Activated CD4-positive, alpha-beta T cell treated with anti-CD3 and anti-CD28 coated beads, Interleukin-2, amount 50 U/mL, for 1 hour (primary cell): ENCODE measurements at regions not wholly inside any gene's neighbourhood (a gene's known extent, or its start where the extent isn't known, plus 50 kb on each side); places are given as distances from the start of the nearest gene placed in this dataset.
"Not testable (repeated sequence)": the region's sequence is repeated elsewhere in the genome, so short reads cannot be mapped to it uniquely, and the experiment has no call there.

Experiments used
- DNase-seq: peaks from one replicate; pipeline ENCODE4 v3.0.0-alpha.2; 2020

DNA sequence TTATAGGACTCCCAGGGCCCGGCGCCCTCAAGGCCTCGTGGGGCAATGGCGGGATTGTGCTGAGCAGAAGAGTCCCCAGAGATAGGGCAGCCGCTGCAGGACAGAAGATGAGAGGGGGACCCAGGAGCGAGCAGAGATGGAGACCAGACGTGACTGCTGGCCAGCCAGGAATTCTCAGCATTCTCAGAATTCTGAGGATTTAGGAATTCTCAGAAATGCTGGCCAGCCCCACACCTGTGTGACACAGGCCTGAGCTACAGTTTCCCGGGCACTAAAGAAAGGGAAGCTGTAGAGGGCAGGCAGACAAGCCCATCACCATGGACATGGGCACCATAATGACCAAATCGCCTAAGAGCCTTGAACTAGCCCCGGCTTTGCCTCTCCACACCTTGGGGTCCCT is 186.2 kb upstream of the CDH4 start:
- DNase-seq: no peak

DNA sequence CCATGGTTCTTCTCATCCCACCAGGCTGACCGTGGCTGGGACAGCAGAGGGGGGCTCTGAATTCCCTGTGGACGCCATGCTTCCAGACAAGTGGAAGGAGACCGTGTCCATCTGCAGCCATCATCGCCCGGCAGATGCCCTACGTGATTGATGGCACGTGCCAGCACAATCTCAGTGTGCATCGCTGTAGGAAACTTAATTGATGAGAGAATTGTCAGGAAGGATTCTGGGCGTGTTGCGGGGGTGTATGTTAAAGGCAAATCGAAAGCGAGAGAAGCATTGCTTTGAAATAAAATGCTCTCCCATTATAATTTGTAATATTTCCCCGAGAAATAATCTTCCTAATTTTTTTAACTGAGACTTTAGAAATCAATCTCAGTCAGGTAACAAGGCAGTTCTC is 185.5 kb upstream of the CDH4 start:
- DNase-seq: no peak

DNA sequence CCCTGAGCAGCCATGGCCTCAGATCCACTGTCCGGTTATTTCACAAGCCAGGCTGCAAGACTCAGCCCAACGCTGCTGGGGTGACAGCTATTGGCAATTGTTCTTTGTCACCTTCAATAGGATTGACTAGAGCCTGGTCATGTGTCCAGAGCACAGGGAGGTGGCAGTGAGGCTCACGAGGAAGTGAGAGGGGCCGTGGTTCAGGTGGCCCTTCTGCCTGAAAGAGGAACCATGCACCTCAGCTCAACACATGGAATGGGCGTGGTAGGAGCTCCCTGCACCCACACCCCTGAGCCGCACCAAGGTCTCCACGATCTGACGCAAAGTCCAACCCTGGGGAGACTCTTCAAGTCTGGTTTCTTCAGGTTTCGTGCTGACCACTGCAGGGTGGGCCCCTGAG is 184.8 kb upstream of the CDH4 start:
- no peak for DNase-seq

DNA sequence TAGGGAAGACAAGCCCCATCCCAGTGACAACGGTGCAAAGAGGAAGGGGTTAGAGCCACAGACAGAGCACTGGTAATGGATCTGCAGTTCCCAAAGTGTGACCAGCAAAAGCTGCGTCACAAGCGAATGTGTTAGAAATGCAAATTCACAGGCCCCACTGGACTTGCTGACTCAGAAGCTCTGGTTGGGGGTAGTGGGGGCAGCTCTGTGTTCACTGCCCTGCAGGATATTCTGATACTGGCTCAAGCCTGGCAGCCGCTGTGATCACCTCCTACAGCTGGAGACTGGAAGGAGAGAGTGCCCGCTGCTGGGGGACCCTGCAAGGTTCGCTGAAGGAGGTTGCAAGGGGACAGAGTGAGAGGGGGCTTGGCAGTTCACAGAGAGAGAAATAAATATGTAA is 179.7 kb upstream of the CDH4 start:
- DNase-seq: no peak

DNA sequence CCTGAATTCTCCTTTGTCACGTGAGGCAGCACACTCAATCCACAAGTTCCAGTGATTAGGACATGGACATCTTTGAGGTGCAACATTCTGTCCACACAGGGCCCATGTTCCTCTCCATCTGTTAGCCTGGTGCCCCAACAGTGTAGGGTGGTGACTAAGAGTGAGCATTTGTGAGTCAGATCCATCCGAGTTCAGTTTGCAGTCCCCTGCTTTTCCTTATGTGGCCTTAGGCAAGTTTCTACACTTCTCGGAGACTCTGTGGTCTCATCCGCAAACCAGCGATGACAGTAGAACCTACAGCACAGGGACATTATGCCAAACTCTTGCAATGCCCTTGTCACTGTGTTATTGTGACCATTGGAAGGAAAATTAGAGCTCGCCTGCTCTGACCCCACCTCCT is 178.7 kb upstream of the CDH4 start:
- no peak for DNase-seq

DNA sequence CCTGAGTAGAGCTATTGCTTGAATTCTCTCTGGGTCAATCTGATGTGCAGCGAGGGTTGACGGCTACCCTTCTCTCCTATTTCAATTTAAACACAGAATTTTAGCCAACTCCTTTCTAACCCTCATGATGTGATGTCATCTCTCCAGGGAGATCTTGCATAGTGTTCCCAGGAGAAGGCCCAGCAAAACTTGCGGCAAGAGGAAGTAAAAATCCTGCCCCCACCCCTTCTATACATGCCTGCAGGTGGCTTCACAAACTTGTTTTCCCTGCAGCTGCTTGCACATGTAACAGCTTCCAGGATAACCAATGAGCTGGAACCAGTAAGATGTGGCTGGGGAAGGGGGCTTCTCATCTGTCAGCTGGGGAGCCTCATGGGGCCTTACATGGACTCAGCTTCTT is 169.3 kb upstream of the CDH4 start:
- no peak for DNase-seq

DNA sequence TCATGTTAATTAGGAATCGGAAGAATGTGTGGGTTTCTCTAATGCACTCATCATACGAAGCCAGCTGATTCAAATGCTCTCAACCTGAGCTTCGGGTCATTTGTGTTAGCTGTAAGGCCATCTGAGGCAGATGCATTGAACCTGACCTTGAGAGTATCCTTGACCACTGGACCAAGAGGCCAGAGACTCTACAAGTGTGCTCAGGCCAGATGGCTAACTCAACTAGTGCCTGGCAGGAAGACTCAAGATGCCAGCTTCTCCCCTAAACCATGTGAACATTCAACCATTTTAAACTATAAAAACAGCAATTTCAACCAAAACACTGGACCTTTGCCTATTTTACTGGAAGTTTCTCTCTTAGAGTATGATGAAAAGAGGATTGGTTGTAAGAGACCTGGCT is 168.6 kb upstream of the CDH4 start:
- DNase-seq: no peak

DNA sequence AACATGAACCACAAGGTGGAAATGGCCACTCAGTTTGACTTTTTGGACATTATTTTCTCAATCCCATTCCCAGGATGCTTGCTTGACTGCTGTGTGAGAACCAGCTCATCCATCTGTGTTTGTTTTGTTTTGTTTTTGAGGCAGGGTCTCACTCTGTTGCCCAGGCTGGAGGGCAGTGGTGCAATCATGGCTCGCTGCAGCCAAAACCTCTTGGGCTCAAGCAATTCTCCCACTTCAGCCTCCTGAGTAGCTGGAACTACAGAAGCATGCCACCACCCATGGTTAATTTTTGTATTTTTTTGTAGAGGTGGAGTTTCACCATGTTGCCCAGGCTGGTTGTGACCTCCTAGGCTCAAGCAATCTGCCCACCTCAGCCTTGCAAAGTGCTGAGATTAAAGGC is 166.0 kb upstream of the CDH4 start:
- DNase-seq: no peak

DNA sequence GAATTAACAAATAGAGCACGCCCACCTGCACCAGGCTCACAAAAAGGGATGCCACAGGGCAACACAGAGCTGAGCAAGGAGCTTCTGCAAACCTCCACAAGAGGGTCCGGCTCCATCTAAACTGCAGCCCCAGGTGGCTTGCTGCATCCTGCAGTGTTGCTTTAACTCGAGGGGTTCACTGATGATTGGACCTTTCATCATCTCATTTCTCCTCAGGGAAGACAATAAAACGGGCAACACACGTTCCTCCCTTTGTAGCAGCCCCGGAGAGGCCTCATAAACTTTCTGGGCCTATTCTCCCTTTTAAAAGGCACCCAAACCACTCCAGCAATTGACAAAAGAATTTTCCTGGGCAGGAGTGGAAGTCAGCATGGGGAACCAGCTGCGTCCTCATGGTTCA is 161.5 kb upstream of the CDH4 start:
- DNase-seq: no peak

DNA sequence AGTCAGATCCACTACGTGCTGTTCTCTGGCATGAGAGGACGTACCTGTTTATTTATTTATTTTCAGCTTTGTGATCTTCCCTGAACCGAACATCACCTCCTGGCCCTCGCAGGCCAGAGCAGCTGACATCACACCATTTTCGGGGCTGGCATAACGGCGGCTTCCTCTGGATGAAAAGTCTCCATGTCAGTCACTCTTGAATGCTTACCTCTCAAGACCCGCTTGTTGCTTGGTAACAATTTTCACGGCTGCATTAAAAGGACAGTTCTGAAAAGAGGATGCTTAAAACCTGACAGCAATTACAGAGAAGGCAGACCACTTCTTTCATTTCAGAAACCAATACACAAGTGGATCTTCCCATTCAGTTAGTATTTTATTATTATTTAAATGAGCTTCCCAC is 159.8 kb upstream of the CDH4 start:
- DNase-seq: no peak

DNA sequence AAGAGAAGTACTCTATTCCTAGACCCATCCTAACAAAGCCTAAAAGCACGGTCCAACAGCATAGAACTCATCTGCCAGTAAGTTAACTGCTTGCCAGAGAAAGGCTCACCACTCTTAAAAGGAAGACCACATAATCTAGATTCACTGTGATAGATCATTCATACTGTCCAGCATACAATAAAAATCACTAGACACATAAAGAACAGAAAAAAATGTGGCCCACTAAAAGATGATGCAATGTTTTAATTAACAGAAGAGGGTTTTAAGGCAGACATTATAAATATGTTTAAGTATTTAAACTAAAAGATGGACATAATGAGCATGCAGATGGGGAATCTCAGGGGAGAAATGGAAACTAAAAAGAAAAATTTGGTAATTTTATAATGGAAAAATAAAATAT is 157.5 kb upstream of the CDH4 start:
- no peak for DNase-seq

DNA sequence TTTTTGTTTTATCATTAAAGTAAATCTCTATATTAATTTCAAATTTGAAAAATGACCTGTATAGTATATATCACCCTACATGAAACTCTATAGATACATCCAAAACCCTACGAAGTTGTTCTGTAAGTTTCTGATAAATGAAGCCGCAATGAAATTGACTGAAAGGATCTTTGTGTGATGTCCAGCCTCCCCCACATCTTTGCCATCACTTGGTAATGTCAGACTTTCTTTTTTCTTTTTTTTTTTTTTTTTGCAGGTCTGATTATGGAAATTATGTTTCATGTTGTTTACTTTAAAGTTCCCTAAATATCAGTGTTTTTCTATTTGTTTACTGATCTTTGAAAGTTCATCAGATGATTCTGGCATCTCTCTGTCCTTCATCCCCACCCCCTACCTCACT is 155.6 kb upstream of the CDH4 start:
- DNase-seq: no peak

DNA sequence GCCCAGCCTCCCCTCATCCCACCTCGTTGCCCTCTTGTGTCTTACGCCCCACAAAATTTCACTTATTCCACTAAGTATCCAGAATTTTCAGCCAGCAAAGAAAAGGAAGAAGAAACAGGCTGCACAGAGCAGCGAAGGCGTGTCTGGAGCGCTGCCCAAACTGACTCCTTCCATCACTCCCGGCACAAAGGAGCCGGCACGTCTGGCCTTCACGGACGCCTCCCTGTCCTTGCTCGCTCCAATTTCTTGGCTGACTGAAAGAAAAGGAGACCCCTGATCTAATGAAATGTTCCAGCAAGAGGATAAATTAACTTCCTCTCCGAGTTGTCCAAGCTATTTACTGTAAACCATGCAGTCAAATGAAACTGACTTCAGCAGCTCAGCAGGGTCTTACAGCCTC is 152.3 kb upstream of the CDH4 start:
- no peak for DNase-seq

DNA sequence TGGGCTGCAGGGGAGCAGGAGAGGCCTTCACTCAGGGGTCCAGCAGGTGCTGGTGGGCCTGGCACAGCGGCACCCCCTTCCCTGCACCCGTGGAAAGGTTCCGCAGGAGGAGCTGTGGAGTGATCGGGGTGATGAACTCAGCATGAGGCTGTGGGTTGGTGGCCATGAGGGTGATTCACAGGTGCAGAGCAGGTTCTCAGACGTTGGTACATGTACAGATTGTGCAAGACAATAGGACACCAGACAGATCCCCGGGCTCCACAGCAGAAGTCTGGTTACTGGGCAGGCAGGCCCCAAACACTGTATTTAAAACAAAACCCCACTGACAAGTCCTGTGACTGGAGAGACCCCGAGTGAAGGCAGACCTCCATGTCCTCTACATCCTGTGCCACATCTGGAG is 151.6 kb upstream of the CDH4 start:
- no peak for DNase-seq

DNA sequence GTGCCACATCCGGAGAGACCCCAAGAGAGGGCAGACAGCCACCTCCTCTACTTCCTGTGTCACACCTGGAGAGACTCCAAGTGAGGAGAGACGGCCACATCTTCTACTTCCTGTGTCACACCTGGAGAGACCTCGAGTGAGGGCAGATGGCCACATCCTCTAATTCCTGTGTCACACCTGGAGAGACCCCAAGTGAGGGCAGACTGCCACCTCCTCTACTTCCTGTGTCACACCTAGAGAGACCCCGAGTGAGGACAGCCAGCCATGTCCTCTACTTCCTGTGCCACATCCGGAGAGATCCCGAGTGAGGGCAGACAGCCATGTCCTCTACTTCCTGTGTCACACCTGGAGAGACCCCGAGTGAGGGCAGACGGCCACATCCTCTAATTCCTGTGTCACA is 150.7 kb upstream of the CDH4 start:
- DNase-seq: not testable (repeated sequence)

DNA sequence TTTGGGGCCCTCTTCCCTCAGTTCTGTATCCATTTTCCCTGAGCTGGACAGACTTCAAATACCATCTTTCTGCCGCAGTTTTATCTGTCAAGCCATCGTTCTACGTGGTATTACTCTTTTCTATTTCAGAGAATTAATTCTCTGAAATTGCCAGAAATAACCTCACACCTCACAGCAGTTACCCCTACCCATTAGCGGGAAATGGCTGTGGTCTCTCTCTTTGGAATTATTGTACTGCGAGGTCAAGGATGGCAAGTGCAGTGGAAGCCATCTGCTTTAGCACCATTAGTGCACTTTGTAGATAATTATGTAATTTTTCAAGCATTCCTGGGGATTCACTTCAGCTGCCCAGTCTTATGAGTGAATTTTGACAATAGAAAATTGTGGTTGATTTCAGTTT is 147.8 kb upstream of the CDH4 start:
- no peak for DNase-seq

DNA sequence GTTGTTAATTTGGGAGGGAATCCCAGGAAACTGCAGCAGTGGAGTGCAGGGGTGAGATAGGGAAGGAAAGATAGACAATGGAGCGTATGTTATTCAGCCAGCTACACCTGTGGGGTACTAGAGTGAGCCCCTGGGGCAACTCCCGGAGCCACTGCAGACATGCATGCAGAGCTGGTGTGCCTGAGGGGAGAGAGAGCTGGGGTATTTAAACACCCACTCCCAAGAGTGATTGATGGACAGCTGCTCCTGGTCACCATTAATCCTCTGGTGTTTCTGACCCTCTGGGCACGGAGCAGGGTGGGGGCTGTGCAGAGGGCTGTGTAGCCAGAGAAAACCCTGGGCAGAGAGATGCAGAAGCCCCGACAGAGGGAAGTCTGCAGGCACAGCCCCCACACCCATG is 146.7 kb upstream of the CDH4 start:
- DNase-seq: no peak

DNA sequence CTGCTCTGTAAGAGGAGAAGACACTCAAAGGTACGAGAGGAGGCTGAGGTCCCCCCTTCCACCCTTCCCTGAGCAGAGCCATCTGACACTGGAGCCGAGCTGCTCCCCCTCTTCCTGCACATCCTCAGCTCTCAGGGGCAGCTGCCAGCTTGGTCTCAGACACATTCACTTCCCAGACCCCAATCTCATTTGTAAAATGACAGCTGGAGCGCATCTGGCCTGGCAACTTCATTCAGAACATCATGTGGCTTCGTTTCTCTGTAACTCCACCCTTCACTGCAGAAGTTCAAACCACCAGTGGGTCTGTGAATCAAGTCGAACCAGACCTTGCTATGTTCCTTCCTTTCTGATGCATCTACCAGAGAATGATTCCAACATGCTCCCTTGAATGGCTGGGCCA is 145.6 kb upstream of the CDH4 start:
- no peak for DNase-seq

DNA sequence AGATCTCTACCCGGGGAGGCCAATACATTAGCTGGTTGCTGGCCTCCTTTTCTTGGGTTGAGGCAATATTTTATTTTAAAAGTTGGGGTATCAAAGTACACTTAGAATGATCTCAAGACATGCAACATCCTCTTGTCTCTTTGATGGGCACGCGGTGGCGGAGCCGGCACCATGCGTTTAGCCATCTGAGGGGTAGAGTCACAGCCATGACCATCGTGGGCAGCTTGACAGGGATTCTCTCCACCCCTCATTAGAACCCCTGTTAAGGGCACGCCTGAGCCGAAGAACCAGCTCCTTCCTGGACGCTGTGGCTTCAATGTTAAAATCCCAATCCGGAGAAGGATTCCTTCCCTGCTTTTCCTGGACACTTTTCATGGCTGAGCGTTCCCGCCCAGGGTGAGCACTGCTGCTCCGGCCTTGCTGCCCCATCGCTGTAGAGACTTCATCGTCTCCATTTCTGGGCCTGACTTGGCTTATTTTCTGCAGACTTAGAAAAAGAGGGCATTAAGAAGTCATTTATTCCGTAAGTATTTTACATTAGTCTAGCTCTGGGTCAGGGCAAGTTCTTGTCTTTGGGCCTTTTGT is 142.7 kb upstream of the CDH4 start:
- no peak for DNase-seq

DNA sequence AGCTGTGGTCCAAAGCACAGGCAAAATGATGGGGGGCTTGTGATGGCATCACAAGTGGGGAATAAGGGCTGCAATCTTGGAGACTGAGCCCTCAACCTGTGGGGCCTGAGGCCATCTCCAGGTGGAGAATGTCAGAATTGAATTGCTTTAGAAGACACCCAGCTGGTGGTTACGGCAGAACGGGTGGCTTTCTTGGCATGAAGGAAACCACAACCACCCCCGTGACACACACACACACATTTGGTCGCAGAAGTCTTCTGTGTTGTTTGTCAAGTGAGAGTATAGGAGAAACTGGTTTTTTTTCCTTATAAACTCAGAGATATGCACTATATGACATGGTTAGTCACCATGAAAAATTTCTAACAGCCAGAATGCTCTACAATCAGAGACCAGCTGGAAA is 139.5 kb upstream of the CDH4 start:
- no peak for DNase-seq

DNA sequence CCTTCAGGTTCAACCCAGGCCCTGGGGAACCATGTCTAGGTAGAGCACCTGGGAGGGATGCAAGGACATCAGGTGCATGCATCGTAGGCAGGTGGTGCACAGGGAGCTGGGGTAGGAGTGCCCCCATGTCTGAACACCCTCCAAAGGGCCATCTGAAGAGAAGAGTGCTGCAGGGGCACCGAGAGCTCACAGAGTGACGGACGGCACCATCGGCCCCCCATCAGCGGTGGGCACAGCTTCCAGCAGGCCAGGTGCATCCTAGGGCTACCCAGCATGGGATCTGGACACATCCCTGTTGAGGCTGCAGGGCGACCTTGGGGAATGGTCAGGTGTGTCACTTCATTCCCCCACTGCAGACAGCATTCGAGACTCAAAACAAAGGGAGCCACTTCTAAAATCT is 138.3 kb upstream of the CDH4 start:
- no peak for DNase-seq

DNA sequence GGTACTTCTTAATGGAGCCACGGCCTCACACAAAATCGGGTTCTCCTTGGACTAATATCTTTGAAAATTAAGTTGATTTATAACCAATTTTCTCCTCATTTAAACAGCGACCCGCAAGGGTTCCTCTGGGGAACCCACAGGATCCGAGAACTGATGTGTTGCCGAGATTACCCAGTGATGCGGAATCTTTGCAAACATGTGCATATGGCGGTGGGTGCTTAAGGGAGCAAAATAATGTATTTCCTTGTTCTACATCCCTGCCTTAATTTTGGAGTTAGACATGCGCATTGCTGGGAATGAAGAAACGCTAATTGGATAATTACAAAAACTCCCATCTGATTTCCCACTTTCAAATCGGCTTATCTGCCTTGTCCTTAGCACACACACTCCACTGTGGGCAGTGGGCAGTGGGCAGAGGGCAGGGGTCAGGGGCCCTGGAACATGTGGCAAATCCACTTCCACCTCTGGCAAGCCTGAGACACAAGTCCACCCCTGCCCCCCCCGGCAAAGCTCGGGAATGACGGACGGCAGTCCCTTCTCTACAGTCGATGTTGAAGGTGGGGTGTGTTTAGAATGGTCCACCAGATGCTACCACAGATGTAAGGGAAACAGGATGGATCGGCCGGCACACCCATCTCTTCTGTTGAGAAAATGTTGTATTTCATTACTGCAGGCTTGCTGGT is 137.4 kb upstream of the CDH4 start:
- DNase-seq: no peak

DNA sequence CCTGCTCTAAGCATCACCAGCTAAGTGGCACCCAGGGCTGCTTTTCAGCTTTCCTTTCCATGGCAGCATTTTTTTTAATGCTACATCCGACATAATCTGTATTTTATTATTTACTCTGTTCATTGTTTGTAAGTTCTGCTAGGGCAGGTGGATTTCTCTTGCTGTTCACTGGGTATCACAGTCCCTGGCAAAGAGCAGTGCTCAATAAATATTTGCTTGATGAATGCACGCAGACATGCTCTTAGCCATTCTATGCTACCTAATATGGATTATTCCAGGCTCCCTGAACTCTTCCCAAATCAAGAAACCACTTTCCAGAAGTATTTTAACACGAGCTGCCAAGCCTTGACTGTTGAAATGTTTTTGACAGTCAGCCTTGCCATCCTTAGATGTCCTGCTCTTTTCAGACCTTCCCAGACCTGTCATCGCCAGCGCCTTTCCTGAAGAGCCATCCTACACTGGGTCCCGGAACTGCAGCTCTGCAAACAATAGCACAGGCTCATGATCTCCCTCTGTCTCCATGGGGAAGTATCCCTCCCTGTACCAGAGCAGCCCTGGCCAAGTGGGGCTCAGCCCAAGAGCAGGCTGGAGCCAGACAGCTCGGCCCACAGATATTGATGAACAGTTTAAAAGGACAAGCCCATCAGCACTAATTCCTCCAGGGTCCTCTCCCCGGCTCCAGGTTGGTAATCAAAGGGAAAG is 136.5 kb upstream of the CDH4 start:
- no peak for DNase-seq

DNA sequence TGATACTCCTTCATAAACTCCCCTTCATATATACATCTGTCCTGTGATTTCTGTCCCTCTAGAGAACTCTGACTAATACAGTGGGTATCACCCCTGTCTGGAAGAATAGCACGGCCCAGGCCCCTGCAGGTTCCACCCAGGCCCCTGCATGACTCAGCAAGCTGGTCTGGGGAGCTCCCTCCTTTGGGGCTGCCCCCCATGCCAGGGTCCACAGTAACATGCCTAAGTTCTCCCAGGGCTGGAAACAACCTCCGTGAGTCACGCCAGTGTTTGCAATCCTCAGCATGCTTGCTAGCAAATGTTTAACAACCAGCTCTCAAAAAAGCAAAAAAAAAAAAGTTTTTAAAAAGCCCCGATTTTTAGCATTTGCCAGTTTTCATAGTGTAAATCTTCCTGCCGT is 134.3 kb upstream of the CDH4 start:
- DNase-seq: no peak
